ENCODE measurements at regions not wholly inside any gene's neighbourhood (a gene's known extent, or its start where the extent isn't known, plus 50 kb on each side); places are given as distances from the start of the nearest gene placed in this dataset.

DNA sequence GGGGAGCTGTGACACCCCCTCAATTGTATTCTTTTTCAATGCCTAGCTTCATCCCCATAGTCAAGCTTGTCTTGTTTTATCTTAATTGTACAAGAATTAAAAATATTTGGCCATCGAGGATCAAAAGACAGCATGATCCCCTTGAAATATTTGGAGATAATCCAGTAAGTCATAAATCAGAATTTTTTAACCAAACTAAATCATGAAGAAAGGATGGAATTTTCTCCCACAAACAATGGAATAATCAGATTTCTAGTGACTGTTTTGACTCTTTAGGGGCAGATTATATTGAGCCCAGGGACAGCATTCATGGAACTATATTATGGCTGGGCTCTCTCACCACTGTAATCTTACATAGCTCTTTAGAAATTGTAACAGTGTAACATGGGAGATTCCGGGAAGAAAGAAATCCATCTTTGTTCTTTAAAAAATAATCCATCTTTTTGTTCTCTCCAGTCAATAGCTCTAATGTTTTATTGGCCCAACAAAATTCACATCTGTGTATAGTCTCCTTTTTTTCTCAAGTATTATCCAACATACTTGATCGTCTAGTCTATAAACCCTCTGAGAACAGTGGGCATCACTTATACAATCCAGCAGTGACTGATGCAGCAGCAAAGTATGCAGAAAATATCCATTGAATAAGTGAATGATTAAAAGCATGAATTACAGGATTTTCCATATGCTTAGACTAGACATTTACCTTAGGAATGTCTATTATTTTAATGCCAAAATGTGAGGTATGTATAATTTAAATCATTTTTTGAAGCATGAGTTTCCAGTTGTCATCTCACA is 277.0 kb upstream of the PLSCR5 start:
- no peaks in the 10 kb centered on the region for H3K27me3 Mint-ChIP-seq
- H3K4me3 Mint-ChIP-seq: no peak overlapping the region
- no peak overlapping the region for H3K27ac ChIP-seq (ENCODE audit: low read depth, low read length)
- no peak overlapping the region for H3K4me3 ChIP-seq (ENCODE audit: low read length in 2 of 2)
- intact Hi-C loops (cut with micrococcal nuclease): no loop called here
- H3K36me3 Mint-ChIP-seq: no peaks in the 10 kb centered on the region
- ChIA-PET CTCF (ENCODE audit: partially characterized antibody) (no interaction called here), POLR2A (ENCODE audit: partially characterized antibody) (no interaction called here)
- H3K27me3 ChIP-seq (ENCODE audit: insufficient read depth, low read length): no peaks in the 10 kb centered on the region
- no peaks in the 10 kb centered on the region for H3K4me1 ChIP-seq (ENCODE audit: insufficient read depth, low read length)
- no peaks in the 10 kb centered on the region for H3K9me3 ChIP-seq (ENCODE audit: control insufficient read depth in 1 of 2, low read length in 2 of 2)
- no peak for DNase-seq
- no peaks in the 10 kb centered on the region for H3K36me3 ChIP-seq (ENCODE audit: insufficient read depth, low read length)
- H3K27ac Mint-ChIP-seq: no peak overlapping the region
- H3K9me3 Mint-ChIP-seq: peaks cover 0 to 12% (median 3%) of the 10 kb centered on the region in 8 donors
- no peaks in the 10 kb centered on the region for H3K4me1 Mint-ChIP-seq

DNA sequence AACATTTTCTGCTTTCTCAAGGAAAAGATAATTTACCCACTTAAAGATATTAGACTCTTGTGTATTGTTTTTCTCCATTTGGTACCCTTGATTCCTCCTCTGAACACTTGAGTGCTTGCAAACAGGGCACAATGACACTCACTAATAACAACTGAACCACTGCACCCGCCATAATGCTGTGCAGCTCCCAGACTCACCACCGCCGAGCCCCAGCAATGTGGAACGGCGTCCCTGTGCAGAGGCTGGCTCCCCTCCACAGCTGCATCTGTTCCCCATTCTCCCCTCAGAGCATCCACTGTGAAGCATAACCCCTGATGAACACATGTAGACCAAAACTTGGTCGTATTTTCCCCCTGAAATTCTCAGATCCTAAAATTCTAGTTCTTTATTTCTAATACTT is 276.2 kb upstream of the PLSCR5 start:
- DNase-seq: no peak
- H3K27me3 Mint-ChIP-seq: no peaks in the 10 kb centered on the region
- intact Hi-C loops (cut with micrococcal nuclease): no loop called here
- Histone ChIP-seq H3K4me3 (ENCODE audit: low read length in 2 of 2) (no peak overlapping the region), H3K4me1 (ENCODE audit: insufficient read depth, low read length) (no peaks in the 10 kb centered on the region), H3K27ac (ENCODE audit: low read depth, low read length) (no peak overlapping the region), H3K36me3 (ENCODE audit: insufficient read depth, low read length) (no peaks in the 10 kb centered on the region), H3K27me3 (ENCODE audit: insufficient read depth, low read length) (no peaks in the 10 kb centered on the region), H3K9me3 (ENCODE audit: control insufficient read depth in 1 of 2, low read length in 2 of 2) (no peaks in the 10 kb centered on the region)
- no peak overlapping the region for H3K27ac Mint-ChIP-seq
- ChIA-PET POLR2A (ENCODE audit: partially characterized antibody) (no interaction called here), CTCF (ENCODE audit: partially characterized antibody) (no interaction called here)
- H3K4me3 Mint-ChIP-seq: peak overlapping the region in 1 of 8 donors; percentile 4
- H3K9me3 Mint-ChIP-seq: peaks cover 0 to 13% (median 2%) of the 10 kb centered on the region in 8 donors
- H3K36me3 Mint-ChIP-seq: no peaks in the 10 kb centered on the region
- no peaks in the 10 kb centered on the region for H3K4me1 Mint-ChIP-seq

DNA sequence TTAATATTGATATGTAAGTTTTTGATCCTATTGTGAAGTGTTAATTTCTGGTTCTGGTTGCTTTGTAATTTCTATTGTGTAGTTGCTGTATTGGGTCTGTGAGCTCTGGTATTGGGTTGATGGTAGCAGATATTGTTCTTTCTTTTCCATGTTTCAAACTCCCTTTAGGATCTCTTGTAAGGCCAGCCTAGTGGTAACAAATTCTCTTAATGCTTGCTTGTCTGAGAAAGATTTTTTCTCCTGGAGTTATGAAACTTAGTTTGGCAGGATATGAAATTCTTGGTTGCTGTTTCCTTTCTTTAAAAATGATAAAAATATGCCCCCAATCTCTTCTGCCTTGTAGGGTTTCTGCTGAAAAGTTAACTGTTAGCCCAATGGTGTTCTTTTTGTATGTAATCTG is 268.6 kb upstream of the PLSCR5 start:
- peaks cover 0 to 39% (median 18%) of the 10 kb centered on the region in 8 donors for H3K9me3 Mint-ChIP-seq
- POLR2A ChIA-PET (ENCODE audit: partially characterized antibody): no interaction called here

DNA sequence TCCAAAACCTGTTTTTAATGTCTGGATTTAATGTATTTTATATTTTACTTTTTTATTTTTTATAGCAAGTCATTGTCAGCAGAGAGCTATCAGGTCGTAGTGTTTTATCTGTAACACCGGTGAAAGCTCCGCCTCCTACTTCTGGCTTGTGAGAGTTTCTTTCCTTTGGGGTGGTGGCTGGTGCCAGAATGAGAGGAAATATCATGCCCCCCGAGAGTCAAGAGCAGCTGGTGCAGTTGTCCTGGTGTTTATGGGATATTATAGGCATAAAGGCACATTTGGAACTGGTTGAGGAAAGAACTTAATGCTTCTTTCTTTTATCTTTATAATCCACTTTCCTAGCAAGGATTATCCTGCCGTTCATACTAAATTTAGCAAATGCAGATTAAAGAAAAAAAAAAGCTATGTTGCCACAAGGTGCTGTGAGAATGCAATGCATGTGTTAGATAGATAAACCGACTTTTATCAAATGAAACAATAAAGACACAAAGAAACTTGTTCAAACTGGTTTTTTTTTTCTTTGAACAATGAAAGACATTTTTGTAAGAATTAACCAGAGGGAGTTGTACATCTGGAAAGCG is 260.1 kb upstream of the PLSCR5 start:
- peaks cover 0 to 15% (median 3%) of the 10 kb centered on the region in 8 donors for H3K9me3 Mint-ChIP-seq
- intact Hi-C loops (cut with micrococcal nuclease): no loop called here
- POLR2A ChIA-PET (ENCODE audit: partially characterized antibody): no interaction called here

More for the DNA sequence above, 268.6 kb upstream of the PLSCR5 start:
- H3K9me3 ChIP-seq (ENCODE audit: control insufficient read depth in 1 of 2, low read length in 2 of 2): no peaks in the 10 kb centered on the region
- CTCF ChIA-PET (ENCODE audit: partially characterized antibody): no interaction called here
- no peak overlapping the region for H3K4me3 Mint-ChIP-seq
- H3K36me3 Mint-ChIP-seq: no peaks in the 10 kb centered on the region
- no peaks in the 10 kb centered on the region for H3K36me3 ChIP-seq (ENCODE audit: insufficient read depth, low read length)
- no peak overlapping the region for H3K27ac ChIP-seq (ENCODE audit: low read depth, low read length)
- no peaks in the 10 kb centered on the region for H3K4me1 ChIP-seq (ENCODE audit: insufficient read depth, low read length)
- no peaks in the 10 kb centered on the region for H3K27me3 Mint-ChIP-seq
- H3K27ac Mint-ChIP-seq: no peak overlapping the region
- H3K4me1 Mint-ChIP-seq: no peaks in the 10 kb centered on the region
- intact Hi-C loops (cut with micrococcal nuclease): no loop called here
- no peaks in the 10 kb centered on the region for H3K27me3 ChIP-seq (ENCODE audit: insufficient read depth, low read length)
- DNase-seq: no peak
- no peak overlapping the region for H3K4me3 ChIP-seq (ENCODE audit: low read length in 2 of 2)

DNA sequence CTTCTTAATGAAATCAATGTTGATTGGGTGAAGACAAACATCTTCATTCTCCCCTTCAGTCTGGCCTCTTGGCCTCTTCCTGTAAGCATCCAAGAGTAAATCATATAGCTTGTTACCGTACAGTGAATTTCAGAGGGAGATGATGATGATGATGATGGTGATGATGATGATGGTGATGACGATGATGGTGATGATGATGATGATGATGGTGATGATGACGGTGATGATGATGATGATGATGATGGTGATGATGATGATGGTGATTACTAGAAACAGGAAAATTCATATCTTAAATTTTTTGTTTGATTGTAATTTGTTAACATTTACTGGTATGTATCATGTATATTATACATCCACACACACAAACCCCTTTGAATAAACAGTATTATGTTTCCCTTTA is 256.1 kb upstream of the PLSCR5 start:
- Mint-ChIP-seq H3K4me3 (no peak overlapping the region), H3K27me3 (no peaks in the 10 kb centered on the region), H3K36me3 (no peaks in the 10 kb centered on the region), H3K9me3 (peaks cover 0 to 11% (median 3%) of the 10 kb centered on the region in 8 donors), H3K27ac (peak overlapping the region in 1 of 7 donors; percentile 0), H3K4me1 (no peaks in the 10 kb centered on the region)
- H3K27ac ChIP-seq (ENCODE audit: low read depth, low read length): no peak overlapping the region
- no peaks in the 10 kb centered on the region for H3K36me3 ChIP-seq (ENCODE audit: insufficient read depth, low read length)
- DNase-seq: no peak
- CTCF ChIA-PET (ENCODE audit: partially characterized antibody): no interaction called here
- no peaks in the 10 kb centered on the region for H3K27me3 ChIP-seq (ENCODE audit: insufficient read depth, low read length)
- intact Hi-C loops (cut with micrococcal nuclease): no loop called here
- H3K4me3 ChIP-seq (ENCODE audit: low read length in 2 of 2): no peak overlapping the region
- no peaks in the 10 kb centered on the region for H3K4me1 ChIP-seq (ENCODE audit: insufficient read depth, low read length)
- H3K9me3 ChIP-seq (ENCODE audit: control insufficient read depth in 1 of 2, low read length in 2 of 2): no peaks in the 10 kb centered on the region
- POLR2A ChIA-PET (ENCODE audit: partially characterized antibody): no interaction called here

More for the DNA sequence above, 260.1 kb upstream of the PLSCR5 start:
- H3K36me3 Mint-ChIP-seq: no peaks in the 10 kb centered on the region
- no peak for DNase-seq
- no peaks in the 10 kb centered on the region for H3K36me3 ChIP-seq (ENCODE audit: insufficient read depth, low read length)
- no peak overlapping the region for H3K4me3 Mint-ChIP-seq
- no peaks in the 10 kb centered on the region for H3K4me1 ChIP-seq (ENCODE audit: insufficient read depth, low read length)
- no peak overlapping the region for H3K4me3 ChIP-seq (ENCODE audit: low read length in 2 of 2)
- CTCF ChIA-PET (ENCODE audit: partially characterized antibody): no interaction called here
- no peak overlapping the region for H3K27ac Mint-ChIP-seq
- H3K27me3 ChIP-seq (ENCODE audit: insufficient read depth, low read length): no peaks in the 10 kb centered on the region
- no peak overlapping the region for H3K27ac ChIP-seq (ENCODE audit: low read depth, low read length)
- H3K27me3 Mint-ChIP-seq: no peaks in the 10 kb centered on the region
- H3K9me3 ChIP-seq (ENCODE audit: control insufficient read depth in 1 of 2, low read length in 2 of 2): no peaks in the 10 kb centered on the region
- H3K4me1 Mint-ChIP-seq: no peaks in the 10 kb centered on the region

DNA sequence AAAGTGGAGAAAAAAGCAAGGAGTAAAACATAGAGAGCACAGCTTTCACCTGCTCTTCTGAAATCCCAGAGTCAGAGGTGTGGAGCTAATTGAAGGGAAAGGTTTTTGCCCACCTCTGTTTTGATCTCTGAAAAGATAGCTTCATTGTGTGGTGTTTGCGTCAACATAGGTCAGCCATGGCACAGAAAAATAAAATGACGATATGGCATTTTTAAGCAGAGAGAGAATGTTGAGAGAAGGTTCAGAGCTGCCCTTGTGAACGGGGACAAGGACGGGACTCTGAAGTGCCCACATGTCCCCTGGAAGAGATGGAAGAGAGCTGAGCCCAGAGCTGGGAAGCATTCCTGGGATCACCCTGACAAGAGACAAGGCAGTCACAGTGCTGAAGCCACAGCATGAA is 249.4 kb upstream of the PLSCR5 start:
- no peaks in the 10 kb centered on the region for H3K4me1 Mint-ChIP-seq
- Histone ChIP-seq H3K27ac (ENCODE audit: low read depth, low read length) (no peak overlapping the region), H3K36me3 (ENCODE audit: insufficient read depth, low read length) (no peaks in the 10 kb centered on the region), H3K4me1 (ENCODE audit: insufficient read depth, low read length) (no peaks in the 10 kb centered on the region), H3K27me3 (ENCODE audit: insufficient read depth, low read length) (no peaks in the 10 kb centered on the region), H3K4me3 (ENCODE audit: low read length in 2 of 2) (no peak overlapping the region), H3K9me3 (ENCODE audit: control insufficient read depth in 1 of 2, low read length in 2 of 2) (no peaks in the 10 kb centered on the region)
- no peak overlapping the region for H3K27ac Mint-ChIP-seq
- H3K9me3 Mint-ChIP-seq: peaks cover 0 to 10% (median 3%) of the 10 kb centered on the region in 8 donors
- H3K4me3 Mint-ChIP-seq: no peak overlapping the region
- no peaks in the 10 kb centered on the region for H3K27me3 Mint-ChIP-seq
- DNase-seq: no peak
- intact Hi-C loops (cut with micrococcal nuclease): no loop called here
- CTCF ChIA-PET (ENCODE audit: partially characterized antibody): no interaction called here
- no peaks in the 10 kb centered on the region for H3K36me3 Mint-ChIP-seq
- POLR2A ChIA-PET (ENCODE audit: partially characterized antibody): no interaction called here

DNA sequence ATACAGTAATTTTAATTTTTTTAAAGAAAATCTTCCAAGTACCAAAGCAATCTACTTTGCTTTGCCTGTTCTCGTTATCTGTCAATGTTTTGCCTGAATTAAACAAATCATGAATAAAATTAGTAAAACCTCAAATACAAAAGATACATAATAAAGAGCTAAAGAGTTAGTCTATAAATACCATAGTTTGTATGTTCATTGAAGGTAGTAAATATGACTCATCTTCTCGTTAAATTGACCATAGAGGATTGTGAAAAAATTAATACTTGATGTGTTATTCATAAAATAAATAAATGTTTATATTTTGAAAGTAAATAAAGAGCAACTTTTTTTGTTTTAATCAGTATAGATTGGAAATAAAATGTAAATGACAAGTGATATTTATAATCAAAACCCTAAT is 246.5 kb upstream of the PLSCR5 start:
- H3K27me3 Mint-ChIP-seq: no peaks in the 10 kb centered on the region
- intact Hi-C loops (cut with micrococcal nuclease): no loop called here
- no peaks in the 10 kb centered on the region for H3K4me1 Mint-ChIP-seq
- Histone ChIP-seq H3K27ac (ENCODE audit: low read depth, low read length) (no peak overlapping the region), H3K36me3 (ENCODE audit: insufficient read depth, low read length) (no peaks in the 10 kb centered on the region), H3K9me3 (ENCODE audit: control insufficient read depth in 1 of 2, low read length in 2 of 2) (no peaks in the 10 kb centered on the region), H3K27me3 (ENCODE audit: insufficient read depth, low read length) (no peaks in the 10 kb centered on the region), H3K4me3 (ENCODE audit: low read length in 2 of 2) (no peak overlapping the region), H3K4me1 (ENCODE audit: insufficient read depth, low read length) (no peaks in the 10 kb centered on the region)
- H3K27ac Mint-ChIP-seq: no peak overlapping the region
- peaks cover 0 to 9% (median 3%) of the 10 kb centered on the region in 8 donors for H3K9me3 Mint-ChIP-seq
- CTCF ChIA-PET (ENCODE audit: partially characterized antibody): no interaction called here
- no peak for DNase-seq
- POLR2A ChIA-PET (ENCODE audit: partially characterized antibody): no interaction called here
- no peaks in the 10 kb centered on the region for H3K36me3 Mint-ChIP-seq
- H3K4me3 Mint-ChIP-seq: no peak overlapping the region

Measured in CD4-positive, alpha-beta memory T cell (primary cell).